ENCODE measurements at regions not wholly inside any gene's neighbourhood (a gene's known extent, or its start where the extent isn't known, plus 50 kb on each side); places are given as distances from the start of the nearest gene placed in this dataset.

GRCh38 chr22:48738204-48738980 lies 1089.3 kb downstream of the BRD1 start:
- no peak for DNase-seq (ENCODE audit: low spot score)
- H3K4ac ChIP-seq (ENCODE audit: low read length), result no peak overlapping the region

DNA sequence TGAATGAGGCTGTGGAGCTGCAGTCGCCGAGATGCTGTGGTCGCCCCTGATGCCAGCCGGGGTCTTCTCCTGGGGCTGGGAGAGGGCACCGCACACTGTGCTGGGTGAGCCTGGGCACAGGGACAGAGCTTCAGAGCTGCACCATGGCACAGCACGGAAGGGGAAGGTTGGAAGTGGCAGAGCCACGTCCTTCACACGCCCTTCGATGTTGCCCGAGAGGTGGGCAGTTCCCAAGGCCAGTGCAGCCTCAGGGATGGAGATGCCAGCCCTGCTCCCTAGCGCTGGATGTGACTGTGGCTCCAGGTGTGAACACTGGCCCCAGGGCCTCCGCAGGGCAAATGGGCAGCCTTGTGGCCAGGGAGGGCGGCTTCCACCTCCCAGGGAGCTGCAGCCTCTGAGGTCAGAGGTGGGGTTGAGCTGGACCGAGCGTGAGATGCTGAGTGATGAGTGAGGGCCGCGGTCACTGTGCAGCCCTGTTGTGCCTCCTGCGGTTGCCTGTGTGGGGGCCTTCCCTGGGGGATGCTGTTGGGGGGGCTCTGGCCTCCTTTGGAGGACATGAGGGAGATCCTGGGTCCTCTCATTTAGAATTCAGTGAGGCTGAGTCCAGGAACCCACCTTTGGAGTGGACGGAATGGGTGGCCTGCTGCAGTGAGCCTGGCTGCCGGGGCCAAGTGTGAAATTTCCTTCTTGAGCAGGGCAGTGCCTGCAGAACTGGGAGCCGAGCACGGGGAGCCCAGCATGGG lies 1090.0 kb downstream of the BRD1 start:
- Histone ChIP-seq H2BK5ac (ENCODE audit: low read length) (no peak overlapping the region), H3K4me2 (ENCODE audit: insufficient read depth, low read length, poor library complexity, severe bottlenecking) (no peak overlapping the region), H2BK12ac (ENCODE audit: low read length) (peak overlapping the region; percentile 52), H4K8ac (ENCODE audit: low read depth, low read length) (no peak overlapping the region), H3K79me1 (ENCODE audit: low read depth, low read length) (peaks cover 13% of the 10 kb centered on the region), H3K4me1 (ENCODE audit: control insufficient read depth in 2 of 2, insufficient read depth in 1 of 2, low read depth in 1 of 2, low read length in 2 of 2) (no peaks in the 10 kb centered on the region), H3K4me3 (ENCODE audit: low read length in 2 of 2) (no peak overlapping the region), H2AFZ (ENCODE audit: low read length) (no peak overlapping the region), H3K18ac (ENCODE audit: low read length) (peak overlapping the region; percentile 77), H3K27me3 (ENCODE audit: control insufficient read depth in 3 of 3, insufficient read depth in 3 of 3, low read depth in 1 of 3, low read length in 3 of 3) (no peaks in the 10 kb centered on the region), H2BK120ac (ENCODE audit: low read depth, low read length) (peak overlapping the region; percentile 67), H3K36me3 (replicated peaks in 1 of 2; ENCODE audit: control insufficient read depth in 2 of 2, insufficient read depth in 2 of 2, low read length in 2 of 2) (peaks cover 0 to 5% of the 10 kb centered on the region in 2 donors), H4K91ac (ENCODE audit: low read depth, low read length, poor library complexity) (no peak overlapping the region), H3K9me3 (replicated peaks in 1 of 2; ENCODE audit: control insufficient read depth in 2 of 2, insufficient read depth in 1 of 2, low read depth in 1 of 2, low read length in 2 of 2) (no peaks in the 10 kb centered on the region), H2AK5ac (ENCODE audit: low read depth, low read length) (peak overlapping the region; percentile 50), H3K27ac (replicated peaks; ENCODE audit: low read length) (no peak overlapping the region), H3K4ac (ENCODE audit: low read length) (peak overlapping the region; percentile 57), H3K14ac (ENCODE audit: low read length) (peak overlapping the region; percentile 31), H3K23ac (ENCODE audit: low read depth, low read length, poor library complexity) (peak overlapping the region; percentile 27), H2BK15ac (ENCODE audit: low read length) (no peak overlapping the region), H3K9ac (ENCODE audit: low read depth, low read length, poor library complexity) (peak overlapping the region; percentile 24)
- no peak for DNase-seq (ENCODE audit: low spot score)
- no CpG with 5 or more reads among the region's 22 CpGs for WGBS, 2 donors (ENCODE audit: extremely low coverage in 2 of 2, insufficient read length in 2 of 2, insufficient replicate concordance in 1 of 2)

More at GRCh38 chr22:48738204-48738980, 1089.3 kb downstream of the BRD1 start:
- no peak overlapping the region for H2BK120ac ChIP-seq (ENCODE audit: low read depth, low read length)
- peak overlapping the region; percentile 31 for H3K14ac ChIP-seq (ENCODE audit: low read length)
- H3K79me1 ChIP-seq (ENCODE audit: low read depth, low read length), result peaks cover 14% of the 10 kb centered on the region
- H4K8ac ChIP-seq (ENCODE audit: low read depth, low read length), result no peak overlapping the region
- H3K9ac ChIP-seq (ENCODE audit: low read depth, low read length, poor library complexity), result no peak overlapping the region
- no peak overlapping the region for H2AK5ac ChIP-seq (ENCODE audit: low read depth, low read length)
- no peak overlapping the region for H2BK15ac ChIP-seq (ENCODE audit: low read length)
- peaks cover 0 to 2% of the 10 kb centered on the region in 2 donors for H3K36me3 ChIP-seq (replicated peaks in 1 of 2; ENCODE audit: control insufficient read depth in 2 of 2, insufficient read depth in 2 of 2, low read length in 2 of 2)
- H3K4me1 ChIP-seq (ENCODE audit: control insufficient read depth in 2 of 2, insufficient read depth in 1 of 2, low read depth in 1 of 2, low read length in 2 of 2), result no peaks in the 10 kb centered on the region
- H2AFZ ChIP-seq (ENCODE audit: low read length), result no peak overlapping the region
- peak overlapping the region; percentile 69 for H3K18ac ChIP-seq (ENCODE audit: low read length)
- no peak overlapping the region for H3K4me3 ChIP-seq (ENCODE audit: low read length in 2 of 2)
- no peak overlapping the region for H2BK12ac ChIP-seq (ENCODE audit: low read length)
- peak overlapping the region; percentile 48 for H4K91ac ChIP-seq (ENCODE audit: low read depth, low read length, poor library complexity)
- no peaks in the 10 kb centered on the region for H3K9me3 ChIP-seq (replicated peaks in 1 of 2; ENCODE audit: control insufficient read depth in 2 of 2, insufficient read depth in 1 of 2, low read depth in 1 of 2, low read length in 2 of 2)
- WGBS, 2 donors (ENCODE audit: extremely low coverage in 2 of 2, insufficient read length in 2 of 2, insufficient replicate concordance in 1 of 2), result no CpG with 5 or more reads among the region's 20 CpGs
- H3K27me3 ChIP-seq (ENCODE audit: control insufficient read depth in 3 of 3, insufficient read depth in 3 of 3, low read depth in 1 of 3, low read length in 3 of 3), result no peaks in the 10 kb centered on the region
- H3K27ac ChIP-seq (replicated peaks; ENCODE audit: low read length), result no peak overlapping the region
- no peak overlapping the region for H3K4me2 ChIP-seq (ENCODE audit: insufficient read depth, low read length, poor library complexity, severe bottlenecking)
- no peak overlapping the region for H3K23ac ChIP-seq (ENCODE audit: low read depth, low read length, poor library complexity)
- H2BK5ac ChIP-seq (ENCODE audit: low read length), result no peak overlapping the region

GRCh38 chr22:48736593-48737460 lies 1090.8 kb downstream of the BRD1 start:
- DNase-seq (ENCODE audit: low spot score), result no peak
- no CpG with 5 or more reads among the region's 29 CpGs for WGBS, 2 donors (ENCODE audit: extremely low coverage in 2 of 2, insufficient read length in 2 of 2, insufficient replicate concordance in 1 of 2)
- Histone ChIP-seq H3K27me3 (ENCODE audit: control insufficient read depth in 3 of 3, insufficient read depth in 3 of 3, low read depth in 1 of 3, low read length in 3 of 3) (no peaks in the 10 kb centered on the region), H3K4me3 (ENCODE audit: low read length in 2 of 2) (no peak overlapping the region), H3K4me1 (ENCODE audit: control insufficient read depth in 2 of 2, insufficient read depth in 1 of 2, low read depth in 1 of 2, low read length in 2 of 2) (no peaks in the 10 kb centered on the region), H3K4ac (ENCODE audit: low read length) (no peak overlapping the region), H3K36me3 (replicated peaks in 1 of 2; ENCODE audit: control insufficient read depth in 2 of 2, insufficient read depth in 2 of 2, low read length in 2 of 2) (peaks cover 0 to 5% of the 10 kb centered on the region in 2 donors), H2BK120ac (ENCODE audit: low read depth, low read length) (peak overlapping the region; percentile 67), H3K9ac (ENCODE audit: low read depth, low read length, poor library complexity) (peak overlapping the region; percentile 24), H4K91ac (ENCODE audit: low read depth, low read length, poor library complexity) (no peak overlapping the region), H3K27ac (replicated peaks; ENCODE audit: low read length) (no peak overlapping the region), H2BK15ac (ENCODE audit: low read length) (no peak overlapping the region), H3K79me1 (ENCODE audit: low read depth, low read length) (peaks cover 9% of the 10 kb centered on the region), H3K9me3 (replicated peaks in 1 of 2; ENCODE audit: control insufficient read depth in 2 of 2, insufficient read depth in 1 of 2, low read depth in 1 of 2, low read length in 2 of 2) (peaks cover 0 to 2% of the 10 kb centered on the region in 2 donors), H3K4me2 (ENCODE audit: insufficient read depth, low read length, poor library complexity, severe bottlenecking) (no peak overlapping the region), H3K18ac (ENCODE audit: low read length) (no peak overlapping the region), H2BK5ac (ENCODE audit: low read length) (no peak overlapping the region), H4K8ac (ENCODE audit: low read depth, low read length) (no peak overlapping the region), H2BK12ac (ENCODE audit: low read length) (no peak overlapping the region), H2AK5ac (ENCODE audit: low read depth, low read length) (no peak overlapping the region), H3K14ac (ENCODE audit: low read length) (peak overlapping the region; percentile 25), H2AFZ (ENCODE audit: low read length) (no peak overlapping the region), H3K23ac (ENCODE audit: low read depth, low read length, poor library complexity) (no peak overlapping the region)
